Gastroesophageal sphincter (tissue), 4 donors: ENCODE measurements at regions not wholly inside any gene's neighbourhood (a gene's known extent, or its start where the extent isn't known, plus 50 kb on each side); places are given as distances from the start of the nearest gene placed in this dataset.

Source experiments
- ATAC-seq: fragments of 150-250 bp; one replicate; pipeline ENCODE4 v1.9.1; 2016; ENCODE audit warnings: mild to moderate bottlenecking, moderate library complexity
- H3K27ac ChIP-seq, 4 donors: fragments of 200-600 bp; sonication (generic) in 3 of 4; 1 replicate in 3 of 4; 2 replicates in 1 of 4; pipeline ENCODE4 v1.5.1; 2016 to 2019
- H3K27me3 ChIP-seq: fragments of 200-600 bp; sonication (generic); one replicate; pipeline ENCODE4 v1.5.1; 2019
- H3K36me3 ChIP-seq, 2 donors: fragments of 200-600 bp; sonication (generic); one replicate each; pipeline ENCODE4 v1.5.1; 2019; ENCODE audit warnings: control low read depth in 1 of 2
- H3K4me1 ChIP-seq, 3 donors: fragments of 200-600 bp; sonication (generic); 1 replicate in 2 of 3; 2 replicates in 1 of 3; pipeline ENCODE4 v1.5.1; 2016 to 2019; ENCODE audit warnings: control low read depth in 2 of 3
- H3K4me3 ChIP-seq, 2 donors: fragments of 200-600 bp; sonication (generic); one replicate each; pipeline ENCODE4 v1.5.1; 2019; ENCODE audit warnings: mild to moderate bottlenecking in 1 of 2, moderate library complexity in 1 of 2
- H3K9me3 ChIP-seq, 3 donors: fragments of 200-600 bp; sonication (generic); one replicate each; pipeline ENCODE4 v1.5.1; 2017 to 2019; ENCODE audit warnings: control low read depth in 2 of 3
- CTCF ChIP-seq, 4 experiments: fragments of 200-600 bp in 2 of 4; fragments of 450-650 bp in 2 of 4; sonication (generic) in 1 of 4; IDR thresholded peaks; one replicate each; pipeline ENCODE4 v1.5.1; 2017 to 2019; ENCODE audit warnings: antibody characterized with exemption in 4 of 4, mild to moderate bottlenecking in 2 of 4, moderate library complexity in 2 of 4
- EP300 ChIP-seq: sonication (generic); formaldehyde crosslinking; IDR thresholded peaks from one replicate; pipeline ENCODE4 v1.6.1; 2017; ENCODE audit warnings: antibody characterized with exemption, mild to moderate bottlenecking
- POLR2A ChIP-seq, 2 donors: fragments of 450-650 bp; IDR thresholded peaks; one replicate each; pipeline ENCODE4 v1.6.1; 2017; ENCODE audit warnings: antibody characterized with exemption in 2 of 2, mild to moderate bottlenecking in 2 of 2, moderate library complexity in 1 of 2
- POLR2AphosphoS5 ChIP-seq: sonication (generic); formaldehyde crosslinking; IDR thresholded peaks from one replicate; pipeline ENCODE4 v1.6.1; 2017; ENCODE audit warnings: antibody characterized with exemption
- WGBS, 2 donors: methylation state at CpG; one replicate each; pipeline ENCODE4 v1.1.5; 2018; ENCODE audit warnings: low coverage in 1 of 2; 5-methylcytosine and 5-hydroxymethylcytosine counted together

GRCh38 chr20:58154113-58154512, 74.3 kb downstream of the ANKRD60 start:
- H3K9me3 ChIP-seq, result no peaks in the 10 kb centered on the region
- no peaks in the 10 kb centered on the region for H3K4me1 ChIP-seq
- 29 to 80% methylated on average over 1 of the region's 1 CpG for WGBS, 2 donors

GRCh38 chr20:58153121-58153520, 75.3 kb downstream of the ANKRD60 start:
- peaks cover 58% of the 10 kb centered on the region for H3K27me3 ChIP-seq
- no peaks in the 10 kb centered on the region for H3K36me3 ChIP-seq
- H3K4me1 ChIP-seq, result no peaks in the 10 kb centered on the region
- no peak overlapping the region for H3K4me3 ChIP-seq
- no peak for ATAC-seq
- TF ChIP-seq EP300 (no peak), POLR2A (IDR thresholded peaks at IDR 0.05) (no peak), POLR2AphosphoS5 (no peak), CTCF (IDR thresholded peaks at IDR 0.05) (no peak)
- 62 to 88% methylated on average over 6 to 11 of the region's 11 CpGs for WGBS, 2 donors
- H3K27ac ChIP-seq, result no peak overlapping the region
- H3K9me3 ChIP-seq, result no peaks in the 10 kb centered on the region

More at GRCh38 chr20:58154113-58154512, 74.3 kb downstream of the ANKRD60 start:
- Histone ChIP-seq H3K4me3 (no peak overlapping the region), H3K27me3 (peaks cover 49% of the 10 kb centered on the region), H3K27ac (no peak overlapping the region), H3K36me3 (no peaks in the 10 kb centered on the region)
- no peak for ATAC-seq
- TF ChIP-seq CTCF (IDR thresholded peaks at IDR 0.05), result no peak
- TF ChIP-seq POLR2AphosphoS5, result no peak
- no peak for TF ChIP-seq EP300
- no peak for TF ChIP-seq POLR2A (IDR thresholded peaks at IDR 0.05)

GRCh38 chr20:58150772-58151171, 77.7 kb downstream of the ANKRD60 start:
- ATAC-seq, result no peak
- Histone ChIP-seq H3K27ac (no peak overlapping the region), H3K36me3 (no peaks in the 10 kb centered on the region), H3K27me3 (peaks cover 66% of the 10 kb centered on the region), H3K4me1 (peaks cover 0 to 13% (median 0%) of the 10 kb centered on the region in 3 donors), H3K9me3 (peaks cover 0 to 9% (median 0%) of the 10 kb centered on the region in 3 donors), H3K4me3 (no peak overlapping the region)
- TF ChIP-seq POLR2A (IDR thresholded peaks at IDR 0.05) (no peak), POLR2AphosphoS5 (no peak), CTCF (IDR thresholded peaks at IDR 0.05) (no peak), EP300 (no peak)
- WGBS, 2 donors, result 53% methylated on average over 5 of the region's 31 CpGs; no CpG with 5 or more reads in 1 of the 2 donors

DNA sequence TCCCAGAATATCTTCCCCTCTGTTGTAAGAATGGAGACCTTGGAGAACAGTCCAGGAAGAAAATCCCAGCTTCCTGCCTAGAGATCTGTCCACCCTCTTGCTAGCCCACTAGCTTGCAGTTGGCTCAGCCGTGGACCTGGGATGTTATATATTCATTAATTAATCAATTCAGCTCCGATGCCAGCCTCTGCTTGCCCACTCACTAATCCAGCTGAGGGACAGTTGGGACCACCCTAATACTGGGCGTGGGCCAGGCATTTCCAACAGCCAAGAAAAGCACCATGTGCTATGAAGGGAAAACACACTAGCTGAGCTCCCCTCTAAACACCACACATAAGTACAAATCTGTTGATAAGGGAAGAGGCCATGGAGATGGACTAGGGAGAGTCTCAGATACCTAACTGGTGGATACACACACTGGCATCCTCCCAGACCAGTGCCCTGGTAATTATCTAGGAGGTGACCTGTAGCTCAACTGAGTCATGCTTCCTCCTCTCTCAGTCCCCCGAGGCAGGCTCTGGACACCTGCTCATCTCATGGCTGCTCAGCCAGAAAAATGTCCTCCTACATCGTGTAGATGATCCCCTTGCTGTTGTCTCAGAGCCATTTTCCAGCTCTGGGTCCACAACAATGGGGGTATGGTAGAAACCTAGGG, 78.9 kb downstream of the ANKRD60 start:
- ATAC-seq, result no peak
- H3K27ac ChIP-seq, result no peak overlapping the region
- no peak overlapping the region for H3K4me3 ChIP-seq
- H3K27me3 ChIP-seq, result peaks cover 66% of the 10 kb centered on the region
- TF ChIP-seq POLR2AphosphoS5 (no peak), EP300 (no peak), CTCF (IDR thresholded peaks at IDR 0.05) (no peak), POLR2A (IDR thresholded peaks at IDR 0.05) (no peak)
- H3K9me3 ChIP-seq, result peaks cover 0 to 9% (median 0%) of the 10 kb centered on the region in 3 donors
- H3K36me3 ChIP-seq, result no peaks in the 10 kb centered on the region
- H3K4me1 ChIP-seq, result peaks cover 0 to 17% (median 0%) of the 10 kb centered on the region in 3 donors
- 56 to 68% methylated on average over 2 to 3 of the region's 5 CpGs for WGBS, 2 donors

GRCh38 chr20:58148891-58149290, 79.6 kb downstream of the ANKRD60 start:
- peaks cover 61% of the 10 kb centered on the region for H3K27me3 ChIP-seq
- no peaks in the 10 kb centered on the region for H3K36me3 ChIP-seq
- peaks cover 0 to 17% (median 0%) of the 10 kb centered on the region in 3 donors for H3K4me1 ChIP-seq
- no peak for ATAC-seq
- 46 to 60% methylated on average over 6 to 8 of the region's 8 CpGs for whole genome bisulfite sequencing, 2 donors
- peaks cover 0 to 9% (median 0%) of the 10 kb centered on the region in 3 donors for H3K9me3 ChIP-seq
- no peak overlapping the region for H3K4me3 ChIP-seq
- TF ChIP-seq POLR2A (IDR thresholded peaks at IDR 0.05) (no peak), CTCF (IDR thresholded peaks at IDR 0.05) (no peak), POLR2AphosphoS5 (no peak), EP300 (no peak)
- H3K27ac ChIP-seq, result no peak overlapping the region
